OCI-LY7 (cell line): ENCODE measurements at regions not wholly inside any gene's neighbourhood (a gene's known extent, or its start where the extent isn't known, plus 50 kb on each side); places are given as distances from the start of the nearest gene placed in this dataset.

Source experiments
- EZH2phosphoT487 ChIP-seq: fragments of 200-600 bp; sonication (generic); IDR thresholded peaks from 2 replicates; pipeline ENCODE4 v1.6.1; 2018; ENCODE audit warnings: low read depth, borderline replicate concordance, mild to moderate bottlenecking, mixed run types, antibody characterized with exemption, low read length, moderate library complexity, mixed read lengths
- TF ChIP-seq, protein P1 (sequence below): fragments of 200-600 bp; sonication (generic); conservative IDR thresholded peaks from 2 replicates; pipeline ENCODE4 v1.5.1; 2014; ENCODE audit warnings: mild to moderate bottlenecking, antibody characterized with exemption, low read length, moderate library complexity, mixed read lengths

DNA sequence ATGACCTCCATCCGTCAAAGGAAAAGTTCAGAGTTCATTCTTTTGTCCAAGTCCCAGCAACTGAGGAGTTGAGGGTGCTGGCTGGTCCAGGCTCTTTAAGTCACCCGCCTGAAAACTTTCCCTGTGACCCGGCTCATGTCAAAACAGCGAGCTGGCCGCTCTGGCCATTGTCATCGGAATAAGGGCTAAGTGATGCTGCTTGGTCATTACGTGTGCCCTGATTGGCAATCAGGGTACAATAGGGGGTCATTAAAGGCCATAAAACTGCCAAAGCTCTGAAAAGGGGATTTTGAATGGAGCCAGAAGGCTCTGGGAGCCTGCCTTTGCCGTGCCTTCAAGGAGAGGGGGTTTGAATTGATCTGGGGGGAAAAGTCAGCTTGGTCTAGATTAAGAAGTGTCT lies 88.5 kb upstream of the IRX3 start:
- TF ChIP-seq, protein P1, sequence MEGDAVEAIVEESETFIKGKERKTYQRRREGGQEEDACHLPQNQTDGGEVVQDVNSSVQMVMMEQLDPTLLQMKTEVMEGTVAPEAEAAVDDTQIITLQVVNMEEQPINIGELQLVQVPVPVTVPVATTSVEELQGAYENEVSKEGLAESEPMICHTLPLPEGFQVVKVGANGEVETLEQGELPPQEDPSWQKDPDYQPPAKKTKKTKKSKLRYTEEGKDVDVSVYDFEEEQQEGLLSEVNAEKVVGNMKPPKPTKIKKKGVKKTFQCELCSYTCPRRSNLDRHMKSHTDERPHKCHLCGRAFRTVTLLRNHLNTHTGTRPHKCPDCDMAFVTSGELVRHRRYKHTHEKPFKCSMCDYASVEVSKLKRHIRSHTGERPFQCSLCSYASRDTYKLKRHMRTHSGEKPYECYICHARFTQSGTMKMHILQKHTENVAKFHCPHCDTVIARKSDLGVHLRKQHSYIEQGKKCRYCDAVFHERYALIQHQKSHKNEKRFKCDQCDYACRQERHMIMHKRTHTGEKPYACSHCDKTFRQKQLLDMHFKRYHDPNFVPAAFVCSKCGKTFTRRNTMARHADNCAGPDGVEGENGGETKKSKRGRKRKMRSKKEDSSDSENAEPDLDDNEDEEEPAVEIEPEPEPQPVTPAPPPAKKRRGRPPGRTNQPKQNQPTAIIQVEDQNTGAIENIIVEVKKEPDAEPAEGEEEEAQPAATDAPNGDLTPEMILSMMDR = no peak
- no peak for TF ChIP-seq EZH2phosphoT487
